ENCODE measurements at regions not wholly inside any gene's neighbourhood (a gene's known extent, or its start where the extent isn't known, plus 50 kb on each side); places are given as distances from the start of the nearest gene placed in this dataset.

DNA sequence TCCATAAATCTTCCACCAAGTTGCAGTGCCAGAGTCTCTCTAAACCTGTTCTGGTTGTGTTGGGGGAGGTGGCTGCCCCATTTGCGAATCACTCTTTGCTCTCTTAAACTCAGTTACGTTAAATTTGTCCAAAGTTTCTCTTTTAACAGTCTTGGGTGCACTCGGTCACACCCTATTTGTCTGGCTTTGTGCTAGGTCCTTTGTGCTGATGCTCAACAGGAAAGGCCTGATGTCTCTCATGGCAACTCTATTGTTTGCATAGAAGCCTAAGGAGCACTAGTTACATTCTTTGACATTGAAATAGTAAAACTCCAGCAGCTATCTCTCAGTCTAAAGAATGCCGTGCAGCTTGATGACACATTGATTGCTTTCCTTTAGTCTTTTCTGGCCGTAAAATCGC is 105.1 kb downstream of the TRMT11 start:
- FAIRE-seq (no peak), DNase-seq (ENCODE audit: insufficient read length, low spot score) (no peak)
- TF ChIP-seq CTCF (IDR thresholded peaks at IDR 0.05; ENCODE audit: insufficient read depth, missing control alignments) = no peak

DNA sequence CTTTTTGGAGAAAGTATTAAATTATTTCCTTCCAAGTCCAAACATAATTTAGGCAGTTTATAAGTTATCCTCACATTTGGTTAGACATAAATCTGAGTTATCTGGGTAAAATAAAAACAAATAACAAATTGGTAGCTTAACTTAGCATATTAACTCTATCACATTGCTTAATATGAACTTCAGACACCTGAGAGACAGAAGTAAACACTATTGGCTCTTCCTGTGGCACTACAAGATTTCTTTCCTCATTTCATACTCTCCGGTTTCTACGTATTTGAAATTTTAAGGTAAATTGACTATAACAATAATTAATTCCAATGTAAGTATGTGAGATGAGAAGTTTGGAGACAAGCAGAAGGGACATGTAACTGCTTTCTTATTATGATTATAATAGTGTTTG is 106.8 kb downstream of the TRMT11 start:
- no peak for TF ChIP-seq CTCF (IDR thresholded peaks at IDR 0.05; ENCODE audit: insufficient read depth, missing control alignments)
- no peak for DNase-seq (ENCODE audit: insufficient read length, low spot score)
- FAIRE-seq = no peak

GRCh38 chr6:126094411-126094810 is 108.1 kb downstream of the TRMT11 start:
- TF ChIP-seq CTCF (IDR thresholded peaks at IDR 0.05; ENCODE audit: insufficient read depth, missing control alignments) = no peak
- DNase-seq (ENCODE audit: insufficient read length, low spot score) (no peak), FAIRE-seq (no peak)

DNA sequence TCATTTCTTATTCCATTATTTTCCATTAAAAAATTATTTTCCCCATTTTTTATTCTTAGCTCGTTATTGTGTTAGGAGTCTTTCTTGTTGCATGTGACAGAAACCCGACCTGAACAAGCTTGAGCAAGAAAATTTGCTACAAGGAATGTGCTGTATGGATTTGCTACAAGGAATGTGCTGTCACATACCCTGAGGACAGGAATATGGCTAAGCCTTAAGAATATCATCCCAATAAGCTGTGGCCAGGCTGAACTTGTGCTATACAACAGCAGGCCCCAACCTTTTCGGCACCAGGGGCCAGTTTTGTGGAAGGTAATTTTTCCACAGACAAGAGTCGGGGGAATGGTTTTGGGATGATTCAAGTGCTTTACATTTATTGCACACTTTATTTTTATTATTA is 114.0 kb downstream of the TRMT11 start:
- TF ChIP-seq CTCF (IDR thresholded peaks at IDR 0.05; ENCODE audit: insufficient read depth, missing control alignments) = no peak
- DNase-seq (ENCODE audit: insufficient read length, low spot score) (no peak), FAIRE-seq (no peak)

DNA sequence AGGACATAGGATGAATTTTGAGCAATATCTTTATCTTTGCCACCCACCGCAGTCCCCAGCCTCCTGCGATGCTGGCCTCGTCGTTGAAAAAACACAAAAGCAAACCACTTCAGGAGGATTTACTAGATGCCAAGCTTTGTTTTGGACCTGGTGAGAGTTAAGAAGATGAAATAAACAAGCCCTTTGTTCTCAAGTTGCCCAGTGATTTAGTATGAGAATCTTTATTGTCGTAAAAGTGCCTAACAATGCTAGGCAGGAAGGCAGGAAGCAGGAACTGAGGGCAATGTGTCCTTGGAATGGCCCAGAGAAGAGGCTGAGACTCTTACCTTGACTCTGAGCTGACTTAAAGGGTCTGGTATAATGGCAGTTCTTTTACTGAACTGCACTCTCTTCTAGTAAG is 116.0 kb downstream of the TRMT11 start:
- FAIRE-seq = no peak
- TF ChIP-seq CTCF (IDR thresholded peaks at IDR 0.05; ENCODE audit: insufficient read depth, missing control alignments) = no peak
- no peak for DNase-seq (ENCODE audit: insufficient read length, low spot score)

GRCh38 chr6:126103993-126104392 is 117.7 kb downstream of the TRMT11 start:
- DNase-seq (ENCODE audit: insufficient read length, low spot score) (no peak), FAIRE-seq (no peak)
- TF ChIP-seq CTCF (IDR thresholded peaks at IDR 0.05; ENCODE audit: insufficient read depth, missing control alignments) = no peak

GRCh38 chr6:126107475-126108166 is 121.3 kb downstream of the TRMT11 start:
- no peak for DNase-seq (ENCODE audit: insufficient read length, low spot score)
- no peak for TF ChIP-seq CTCF (IDR thresholded peaks at IDR 0.05; ENCODE audit: insufficient read depth, missing control alignments)
- no peak for FAIRE-seq

Data from D721Med (cell line).